Lower leg skin (tissue), 3 donors: ENCODE measurements at regions not wholly inside any gene's neighbourhood (a gene's known extent, or its start where the extent isn't known, plus 50 kb on each side); places are given as distances from the start of the nearest gene placed in this dataset.
"Not testable (repeated sequence)": the region's sequence is repeated elsewhere in the genome, so short reads cannot be mapped to it uniquely, and the experiment has no call there.

Experiments used
- CTCF ChIP-seq, 3 donors: fragments of 450-650 bp; IDR thresholded peaks; one replicate each; pipeline ENCODE4 v1.5.1; 2016; ENCODE audit warnings: antibody characterized with exemption in 3 of 3, mild to moderate bottlenecking in 3 of 3, moderate library complexity in 2 of 3
- POLR2A ChIP-seq, 2 donors: fragments of 450-650 bp; IDR thresholded peaks; one replicate each; pipeline ENCODE4 v1.6.1; 2016 to 2017; ENCODE audit warnings: antibody characterized with exemption in 2 of 2, mild to moderate bottlenecking in 1 of 2, moderate library complexity in 1 of 2

GRCh38 chr4:3964572-3965278 lies 198.5 kb downstream of the ADRA2C start:
- TF ChIP-seq POLR2A, CTCF (IDR thresholded peaks at IDR 0.05): not testable (repeated sequence)
